Progenitor cell of endocrine pancreas (in vitro differentiated cells): ENCODE measurements at regions not wholly inside any gene's neighbourhood (a gene's known extent, or its start where the extent isn't known, plus 50 kb on each side); places are given as distances from the start of the nearest gene placed in this dataset.
"Not testable (repeated sequence)": the region's sequence is repeated elsewhere in the genome, so short reads cannot be mapped to it uniquely, and the experiment has no call there.

Experiments used
- DNase-seq: peaks from one replicate; pipeline ENCODE4 v3.0.0; 2021; ENCODE audit warnings: low spot score; ENCODE audit not compliant: unreplicated experiment
- H3K27ac Mint-ChIP-seq: 2 replicates; pipeline ENCODE4 v1.8.0; 2021; ENCODE audit warnings: mild to moderate bottlenecking, moderate library complexity, mixed read lengths
- H3K27me3 Mint-ChIP-seq: 2 replicates; pipeline ENCODE4 v1.8.0; 2021; ENCODE audit warnings: mixed read lengths
- H3K36me3 Mint-ChIP-seq: 2 replicates; pipeline ENCODE4 v1.8.0; 2022; ENCODE audit warnings: mixed read lengths; ENCODE audit not compliant: insufficient read depth
- H3K4me1 Mint-ChIP-seq: 2 replicates; pipeline ENCODE4 v1.8.0; 2021; ENCODE audit warnings: low read depth, mixed read lengths
- H3K4me3 Mint-ChIP-seq: 2 replicates; pipeline ENCODE4 v1.8.0; 2021; ENCODE audit warnings: low read depth, mild to moderate bottlenecking, moderate library complexity, mixed read lengths
- H3K9me3 Mint-ChIP-seq: 2 replicates; pipeline ENCODE4 v1.8.0; 2021; ENCODE audit warnings: low read depth, mixed read lengths
- CTCF ChIP-seq: fragments of 200-600 bp; sonication (generic); IDR thresholded peaks from one replicate; pipeline ENCODE4 v1.5.0; 2021; ENCODE audit warnings: antibody characterized with exemption, mild to moderate bottlenecking; ENCODE audit not compliant: unreplicated experiment

DNA sequence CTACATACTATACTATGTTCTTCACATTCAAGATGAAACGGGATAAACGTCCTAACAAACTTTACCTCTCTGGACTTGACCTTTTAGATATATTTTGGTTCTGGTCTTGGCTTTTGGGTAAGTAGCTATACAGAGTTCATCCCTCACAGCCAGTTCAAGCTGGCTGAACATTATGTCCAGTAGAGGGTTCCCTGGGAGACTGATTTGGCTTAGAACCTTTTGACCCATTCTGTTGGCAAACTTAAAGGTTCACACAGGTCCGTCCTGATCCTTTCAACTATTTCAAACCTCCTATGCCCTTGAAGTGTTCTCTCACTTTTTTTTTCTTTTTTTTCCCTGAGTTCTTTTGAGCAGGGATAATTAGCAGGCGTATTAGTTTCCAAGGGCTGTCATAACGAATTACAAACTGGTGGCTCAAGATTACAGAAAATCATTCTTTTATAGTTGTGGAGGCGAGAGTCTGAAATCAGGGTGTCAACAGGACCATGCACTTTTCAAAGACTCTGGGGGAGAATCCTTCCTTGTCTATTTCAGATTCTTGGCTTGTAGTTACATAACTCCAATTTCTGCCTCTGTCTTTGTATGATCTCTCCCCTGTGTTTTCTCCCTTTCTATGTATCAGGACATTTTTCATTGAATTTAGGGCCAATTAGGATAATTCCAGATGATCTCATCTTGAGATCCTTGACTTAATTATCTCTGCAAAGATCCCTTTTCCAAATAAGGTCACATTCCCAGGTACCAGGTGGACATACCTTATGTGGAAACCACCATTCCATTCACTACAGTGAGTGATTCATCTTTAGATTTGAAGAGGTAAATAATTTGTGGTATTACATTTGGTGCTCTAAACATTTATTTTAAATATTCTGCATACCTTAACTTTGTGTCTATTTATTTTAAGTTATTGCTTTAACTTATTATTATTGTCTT, 257.4 kb upstream of the USP25 start:
- Mint-ChIP-seq H3K4me1 (no peaks in the 10 kb centered on the region), H3K4me3 (no peak overlapping the region), H3K27ac (no peak overlapping the region), H3K36me3 (no peaks in the 10 kb centered on the region), H3K9me3 (no peaks in the 10 kb centered on the region), H3K27me3 (no peaks in the 10 kb centered on the region)
- no peak for DNase-seq
- no peak for TF ChIP-seq CTCF

DNA sequence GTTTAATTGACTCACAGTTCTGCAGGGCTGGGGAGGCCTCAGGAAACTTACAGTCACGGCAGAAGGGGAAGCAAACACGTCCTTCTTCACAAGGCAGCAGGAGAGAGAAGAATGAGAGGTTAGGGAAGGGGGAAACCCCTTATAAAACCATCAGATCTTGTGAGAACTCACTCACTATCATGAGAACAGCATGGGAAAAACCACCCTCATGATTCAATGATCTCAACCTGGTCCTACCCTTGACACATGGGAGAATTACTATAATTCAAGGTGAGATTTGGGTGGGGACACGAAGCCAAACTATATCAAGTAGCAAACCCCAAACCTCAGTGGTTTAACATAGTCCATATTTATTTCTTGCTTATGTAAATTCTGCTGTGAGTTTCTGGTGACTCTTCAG, 252.0 kb upstream of the USP25 start:
- H3K4me1 Mint-ChIP-seq, H3K9me3 Mint-ChIP-seq, H3K27ac Mint-ChIP-seq, DNase-seq, H3K4me3 Mint-ChIP-seq, H3K36me3 Mint-ChIP-seq, H3K27me3 Mint-ChIP-seq: not testable (repeated sequence)

GRCh38 chr21:15480160-15480559, 249.6 kb upstream of the USP25 start:
- Mint-ChIP-seq H3K4me1 (no peaks in the 10 kb centered on the region), H3K36me3 (no peaks in the 10 kb centered on the region), H3K27me3 (no peaks in the 10 kb centered on the region), H3K9me3 (no peaks in the 10 kb centered on the region), H3K27ac (no peak overlapping the region), H3K4me3 (no peak overlapping the region)
- DNase-seq = no peak
- TF ChIP-seq CTCF = no peak

GRCh38 chr21:15483138-15483780, 246.5 kb upstream of the USP25 start:
- no peak overlapping the region for H3K4me3 Mint-ChIP-seq
- TF ChIP-seq CTCF = peak; percentile 96

DNA sequence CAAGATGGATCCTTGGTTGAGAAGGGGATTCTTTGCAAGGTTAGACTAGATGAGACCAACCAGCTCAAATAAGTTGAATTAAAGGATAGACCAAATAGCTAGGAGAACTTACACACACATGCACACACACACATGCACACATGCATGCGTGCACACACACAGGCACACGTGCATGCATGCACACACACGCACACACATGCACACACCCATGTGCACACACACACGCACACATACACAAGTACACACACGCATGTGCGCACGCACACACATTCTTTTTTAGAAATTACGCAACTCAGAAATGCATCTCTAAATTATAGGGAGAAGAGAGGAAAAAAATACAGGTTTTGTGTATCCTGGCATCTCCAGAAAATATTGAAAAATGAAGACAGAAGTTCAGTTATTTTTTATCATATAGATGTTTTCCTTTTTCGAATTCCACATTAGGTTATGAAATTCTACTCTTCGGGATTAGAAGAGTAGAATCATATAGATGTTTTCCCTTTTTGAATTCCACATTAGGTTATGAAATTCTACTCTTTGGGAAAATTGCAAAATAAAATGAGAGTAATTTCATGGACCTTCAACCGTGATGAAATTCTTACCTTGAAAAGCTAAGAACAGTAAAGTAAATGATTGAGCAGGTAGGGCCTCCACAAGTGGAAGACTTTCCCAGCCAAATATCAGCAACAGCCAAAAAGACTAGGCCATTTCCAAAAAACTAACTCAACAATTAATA, 243.2 kb upstream of the USP25 start:
- no peak overlapping the region for H3K4me3 Mint-ChIP-seq
- no peak for DNase-seq
- no peaks in the 10 kb centered on the region for H3K9me3 Mint-ChIP-seq
- no peak for TF ChIP-seq CTCF
- no peaks in the 10 kb centered on the region for H3K4me1 Mint-ChIP-seq
- no peak overlapping the region for H3K27ac Mint-ChIP-seq
- no peaks in the 10 kb centered on the region for H3K27me3 Mint-ChIP-seq
- no peaks in the 10 kb centered on the region for H3K36me3 Mint-ChIP-seq

More at GRCh38 chr21:15483138-15483780, 246.5 kb upstream of the USP25 start:
- Mint-ChIP-seq H3K9me3 (no peaks in the 10 kb centered on the region), H3K4me1 (no peaks in the 10 kb centered on the region), H3K27ac (no peak overlapping the region), H3K27me3 (no peaks in the 10 kb centered on the region), H3K36me3 (no peaks in the 10 kb centered on the region)
- DNase-seq = peak; percentile 80
